ENCODE measurements at regions not wholly inside any gene's neighbourhood (a gene's known extent, or its start where the extent isn't known, plus 50 kb on each side); places are given as distances from the start of the nearest gene placed in this dataset.

GRCh38 chr20:21820045-21820444 is 114.6 kb downstream of the PAX1 start:
- DNase-seq, result no peak

- no peak for DNase-seq
Measured at GRCh38 chr20:21812379-21812778, 106.9 kb downstream of the PAX1 start.

GRCh38 chr20:21809961-21810523 is 104.6 kb downstream of the PAX1 start:
- DNase-seq, result no peak

GRCh38 chr20:21808863-21809664 is 103.6 kb downstream of the PAX1 start:
- no peak for DNase-seq

- DNase-seq, result no peak
Measured at GRCh38 chr20:21808139-21808538, 102.7 kb downstream of the PAX1 start.

GRCh38 chr20:21804802-21805201 is 99.3 kb downstream of the PAX1 start:
- DNase-seq, result no peak

- no peak for DNase-seq
Measured at GRCh38 chr20:21801193-21801592, 95.7 kb downstream of the PAX1 start.

- no peak for DNase-seq
Measured at GRCh38 chr20:21798384-21798783, 92.9 kb downstream of the PAX1 start.

- no peak for DNase-seq
Measured at GRCh38 chr20:21796059-21796458, 90.6 kb downstream of the PAX1 start.

- no peak for DNase-seq
Measured at GRCh38 chr20:21788082-21788481, 82.6 kb downstream of the PAX1 start.

- DNase-seq, result no peak
Measured at GRCh38 chr20:21781446-21782075, 76.1 kb downstream of the PAX1 start.

GRCh38 chr20:21780528-21780927 is 75.1 kb downstream of the PAX1 start:
- DNase-seq, result no peak

All from NCI-H446 treated with DMSO at 0.1 percent for 48 hours (cell line).